Adrenal gland (tissue), 9 donors: ENCODE measurements at regions not wholly inside any gene's neighbourhood (a gene's known extent, or its start where the extent isn't known, plus 50 kb on each side); places are given as distances from the start of the nearest gene placed in this dataset.

Experiments
- DNase-seq, 7 donors: peaks; one replicate each; pipeline ENCODE4 v3.0.0-alpha.2; 2019 to 2020
- H3K27ac ChIP-seq, 5 donors: fragments of 200-600 bp; sonication (generic) in 4 of 5; 1 replicate in 3 of 5; 2 replicates in 2 of 5; pipeline versions ENCODE4 v1.5.1 to v1.8.0; 2016 to 2020; ENCODE audit warnings: mild to moderate bottlenecking in 1 of 5
- H3K27me3 ChIP-seq: fragments of 200-600 bp; 2 replicates; pipeline ENCODE4 v1.8.0; 2021
- H3K36me3 ChIP-seq, 2 donors: fragments of 200-600 bp; replicated peaks in 1 of 2; 1 replicate in 1 of 2; 2 replicates in 1 of 2; pipeline versions ENCODE4 v1.5.1 to v1.8.0; 2018 to 2022
- H3K4me1 ChIP-seq, 2 donors: fragments of 200-600 bp; replicated peaks in 1 of 2; 1 replicate in 1 of 2; 2 replicates in 1 of 2; pipeline versions ENCODE4 v1.5.1 to v1.8.0; 2018 to 2021
- H3K4me3 ChIP-seq, 4 donors: fragments of 200-600 bp; sonication (generic) in 3 of 4; one replicate each; pipeline ENCODE4 v1.5.1; 2016 to 2018
- H3K9me3 ChIP-seq, 3 donors: fragments of 200-600 bp; sonication (generic) in 1 of 3; replicated peaks in 1 of 3; 1 replicate in 2 of 3; 2 replicates in 1 of 3; pipeline versions ENCODE4 v1.5.1 to v1.8.0; 2016 to 2021
- CTCF ChIP-seq, 6 experiments: fragments of 450-650 bp in 4 of 6; fragments of 200-600 bp in 2 of 6; sonication (generic) in 1 of 6; IDR thresholded peaks; 1 replicate in 5 of 6; 2 replicates in 1 of 6; pipeline versions ENCODE4 v1.5.1 to v1.8.0; 2016 to 2021; ENCODE audit warnings: antibody characterized with exemption in 6 of 6, mild to moderate bottlenecking in 2 of 6, moderate library complexity in 1 of 6
- POLR2A ChIP-seq, 2 donors: fragments of 450-650 bp; IDR thresholded peaks; one replicate each; pipeline ENCODE4 v1.6.1; 2017; ENCODE audit warnings: antibody characterized with exemption in 2 of 2, mild to moderate bottlenecking in 2 of 2, moderate library complexity in 1 of 2
- WGBS, 4 donors: extraction: QIAGEN DNeasy Blood & Tissue Kit in 2 of 4; methylation state at CpG; one replicate each; pipeline versions ENCODE4 v1.1.5 to v1.1.7; 2013 to 2017; 5-methylcytosine and 5-hydroxymethylcytosine counted together
- intact Hi-C, 2 donors: fragments of 100-400 bp; cut with DNase I; formaldehyde crosslinking; loops; one replicate each; pipeline versions ENCODE4 v1.14.1 to v1.15.0; 2022 to 2023
- donor health status: healthy with polysubstance abuse.
- donor health status: Bipolar disorder and iron deficiency.
- donor health status: DM: yes; HTN: yes; CAD: no.
- donor health status: DM: no; HTN: no; CAD: no.
- donor health status: DM: no; HTN: no; CAD: no.

GRCh38 chr5:38667499-38667776 is 111.0 kb upstream of the LIFR start:
- no peak for DNase-seq
- H3K27ac ChIP-seq = no peak overlapping the region
- H3K4me3 ChIP-seq = no peak overlapping the region
- no peaks in the 10 kb centered on the region for H3K36me3 ChIP-seq
- TF ChIP-seq POLR2A (IDR thresholded peaks at IDR 0.05) (no peak), CTCF (IDR thresholded peaks at IDR 0.05) (no peak)
- no peaks in the 10 kb centered on the region for H3K9me3 ChIP-seq
- 59 to 89% (median 65%) methylated on average over 1 of the region's 1 CpG for WGBS, 4 donors
- H3K4me1 ChIP-seq = peaks cover 4 to 13% of the 10 kb centered on the region in 2 donors
- no peaks in the 10 kb centered on the region for H3K27me3 ChIP-seq
- intact Hi-C loops = loop anchor here (5.0 to 10.0 kb wide), 3 partner anchors 137 to 225 kb away; no protein-coding TSS in a partner anchor

GRCh38 chr5:38669361-38669880 is 113.0 kb upstream of the LIFR start:
- peaks cover 4 to 6% of the 10 kb centered on the region in 2 donors for H3K4me1 ChIP-seq
- intact Hi-C loops = loop anchor here (5.0 to 10.0 kb wide), 3 partner anchors 135 to 227 kb away; no protein-coding TSS in a partner anchor
- no peaks in the 10 kb centered on the region for H3K27me3 ChIP-seq
- H3K27ac ChIP-seq = no peak overlapping the region
- H3K4me3 ChIP-seq = no peak overlapping the region
- DNase-seq = no peak
- 76 to 83% (median 78%) methylated on average over 2 of the region's 2 CpGs for WGBS, 4 donors
- no peaks in the 10 kb centered on the region for H3K36me3 ChIP-seq
- no peak for TF ChIP-seq POLR2A (IDR thresholded peaks at IDR 0.05)
- TF ChIP-seq CTCF (IDR thresholded peaks at IDR 0.05) = no peak
- H3K9me3 ChIP-seq = no peaks in the 10 kb centered on the region

DNA sequence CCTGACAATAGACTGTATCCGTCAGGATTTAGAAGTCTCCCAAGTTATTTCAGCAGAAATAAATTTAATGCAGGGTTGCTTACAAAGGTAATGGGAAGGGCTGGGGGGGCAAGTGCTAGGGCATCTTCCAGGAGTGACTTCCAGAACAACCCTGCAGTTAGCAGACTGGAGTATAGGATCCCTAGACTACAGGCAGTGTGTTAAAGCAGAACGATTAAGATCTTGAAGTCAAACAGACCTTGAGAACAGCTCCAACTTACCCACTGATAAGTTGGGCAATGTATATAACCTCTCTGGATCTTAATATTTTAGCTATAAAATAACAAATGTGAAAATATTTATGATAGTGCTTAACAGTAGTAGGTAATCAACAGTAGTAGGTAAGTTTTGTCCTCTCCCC is 113.6 kb upstream of the LIFR start:
- no peak overlapping the region for H3K27ac ChIP-seq
- no peaks in the 10 kb centered on the region for H3K9me3 ChIP-seq
- TF ChIP-seq CTCF (IDR thresholded peaks at IDR 0.05) = no peak
- TF ChIP-seq POLR2A (IDR thresholded peaks at IDR 0.05) = no peak
- H3K4me3 ChIP-seq = no peak overlapping the region
- no peaks in the 10 kb centered on the region for H3K27me3 ChIP-seq
- no peaks in the 10 kb centered on the region for H3K36me3 ChIP-seq
- intact Hi-C loops = no loop called here
- WGBS, 4 donors = 58 to 70% (median 64%) methylated on average over 2 of the region's 2 CpGs
- peaks cover 4 to 6% of the 10 kb centered on the region in 2 donors for H3K4me1 ChIP-seq
- DNase-seq = no peak

GRCh38 chr5:38670878-38671277 is 114.4 kb upstream of the LIFR start:
- DNase-seq = no peak
- Histone ChIP-seq H3K4me3 (no peak overlapping the region), H3K27me3 (no peaks in the 10 kb centered on the region), H3K27ac (no peak overlapping the region), H3K36me3 (no peaks in the 10 kb centered on the region), H3K4me1 (peaks cover 4 to 6% of the 10 kb centered on the region in 2 donors), H3K9me3 (no peaks in the 10 kb centered on the region)
- WGBS, 4 donors = 56 to 78% (median 62%) methylated on average over 1 of the region's 1 CpG
- intact Hi-C loops = no loop called here
- no peak for TF ChIP-seq POLR2A (IDR thresholded peaks at IDR 0.05)
- no peak for TF ChIP-seq CTCF (IDR thresholded peaks at IDR 0.05)
